ENCODE measurements at regions not wholly inside any gene's neighbourhood (a gene's known extent, or its start where the extent isn't known, plus 50 kb on each side); places are given as distances from the start of the nearest gene placed in this dataset.

DNA sequence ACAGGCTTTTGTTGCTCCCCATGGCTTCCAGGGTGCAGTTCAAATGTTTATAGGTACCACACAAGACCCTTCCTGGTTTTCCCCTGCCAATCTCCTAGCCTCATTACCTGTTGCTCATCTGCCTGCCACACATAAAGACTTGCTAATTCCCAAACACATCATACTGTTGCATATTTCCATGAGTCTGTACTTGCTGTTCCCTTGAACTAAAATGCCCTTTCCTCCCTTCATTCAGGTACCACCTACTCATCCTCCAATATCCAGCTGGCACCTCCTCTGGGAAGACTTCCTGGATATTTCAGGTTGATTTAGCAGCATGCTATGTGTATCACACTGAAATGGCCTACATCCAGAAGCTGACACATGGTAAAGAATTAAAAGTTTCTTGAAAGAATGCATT is 206.4 kb upstream of the NFE2L3 start:
- H3K36me3 ChIP-seq: no peaks in the 10 kb centered on the region
- no peak overlapping the region for H3K4me3 ChIP-seq
- TF ChIP-seq POLR2AphosphoS5 (IDR thresholded peaks at IDR 0.05): no peak
- TF ChIP-seq, protein P1, sequence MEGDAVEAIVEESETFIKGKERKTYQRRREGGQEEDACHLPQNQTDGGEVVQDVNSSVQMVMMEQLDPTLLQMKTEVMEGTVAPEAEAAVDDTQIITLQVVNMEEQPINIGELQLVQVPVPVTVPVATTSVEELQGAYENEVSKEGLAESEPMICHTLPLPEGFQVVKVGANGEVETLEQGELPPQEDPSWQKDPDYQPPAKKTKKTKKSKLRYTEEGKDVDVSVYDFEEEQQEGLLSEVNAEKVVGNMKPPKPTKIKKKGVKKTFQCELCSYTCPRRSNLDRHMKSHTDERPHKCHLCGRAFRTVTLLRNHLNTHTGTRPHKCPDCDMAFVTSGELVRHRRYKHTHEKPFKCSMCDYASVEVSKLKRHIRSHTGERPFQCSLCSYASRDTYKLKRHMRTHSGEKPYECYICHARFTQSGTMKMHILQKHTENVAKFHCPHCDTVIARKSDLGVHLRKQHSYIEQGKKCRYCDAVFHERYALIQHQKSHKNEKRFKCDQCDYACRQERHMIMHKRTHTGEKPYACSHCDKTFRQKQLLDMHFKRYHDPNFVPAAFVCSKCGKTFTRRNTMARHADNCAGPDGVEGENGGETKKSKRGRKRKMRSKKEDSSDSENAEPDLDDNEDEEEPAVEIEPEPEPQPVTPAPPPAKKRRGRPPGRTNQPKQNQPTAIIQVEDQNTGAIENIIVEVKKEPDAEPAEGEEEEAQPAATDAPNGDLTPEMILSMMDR (IDR thresholded peaks at IDR 0.05): no peak
- no peak for TF ChIP-seq POLR2A (IDR thresholded peaks at IDR 0.05)
- H3K27ac ChIP-seq: no peak overlapping the region
- no peaks in the 10 kb centered on the region for H3K9me3 ChIP-seq
- H3K27me3 ChIP-seq: no peaks in the 10 kb centered on the region
- intact Hi-C loops (cut with DNase I; ENCODE audit: low total_unique reads): no loop called here
- no peaks in the 10 kb centered on the region for H3K4me1 ChIP-seq
- DNase-seq (ENCODE audit: low spot score in 2 of 2): no peak

DNA sequence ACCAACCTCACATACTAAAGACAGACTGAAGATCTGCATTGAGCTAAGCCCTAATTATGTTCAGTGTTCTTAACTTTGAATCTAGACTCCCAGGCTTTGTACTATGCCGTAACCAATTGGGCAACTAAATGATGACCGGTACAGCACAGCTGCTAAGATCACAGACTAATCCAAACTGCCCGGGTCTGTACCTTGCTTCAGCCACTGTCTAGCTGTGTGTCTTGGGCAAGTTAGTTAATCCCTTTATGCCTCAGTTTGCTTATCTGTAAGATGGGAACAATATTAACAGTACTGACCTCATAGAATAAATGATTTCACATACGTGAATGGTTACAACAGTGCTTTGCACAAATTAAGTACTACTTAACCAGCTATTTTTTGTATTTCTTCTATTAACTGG is 205.8 kb upstream of the NFE2L3 start:
- intact Hi-C loops (cut with DNase I; ENCODE audit: low total_unique reads): no loop called here

DNA sequence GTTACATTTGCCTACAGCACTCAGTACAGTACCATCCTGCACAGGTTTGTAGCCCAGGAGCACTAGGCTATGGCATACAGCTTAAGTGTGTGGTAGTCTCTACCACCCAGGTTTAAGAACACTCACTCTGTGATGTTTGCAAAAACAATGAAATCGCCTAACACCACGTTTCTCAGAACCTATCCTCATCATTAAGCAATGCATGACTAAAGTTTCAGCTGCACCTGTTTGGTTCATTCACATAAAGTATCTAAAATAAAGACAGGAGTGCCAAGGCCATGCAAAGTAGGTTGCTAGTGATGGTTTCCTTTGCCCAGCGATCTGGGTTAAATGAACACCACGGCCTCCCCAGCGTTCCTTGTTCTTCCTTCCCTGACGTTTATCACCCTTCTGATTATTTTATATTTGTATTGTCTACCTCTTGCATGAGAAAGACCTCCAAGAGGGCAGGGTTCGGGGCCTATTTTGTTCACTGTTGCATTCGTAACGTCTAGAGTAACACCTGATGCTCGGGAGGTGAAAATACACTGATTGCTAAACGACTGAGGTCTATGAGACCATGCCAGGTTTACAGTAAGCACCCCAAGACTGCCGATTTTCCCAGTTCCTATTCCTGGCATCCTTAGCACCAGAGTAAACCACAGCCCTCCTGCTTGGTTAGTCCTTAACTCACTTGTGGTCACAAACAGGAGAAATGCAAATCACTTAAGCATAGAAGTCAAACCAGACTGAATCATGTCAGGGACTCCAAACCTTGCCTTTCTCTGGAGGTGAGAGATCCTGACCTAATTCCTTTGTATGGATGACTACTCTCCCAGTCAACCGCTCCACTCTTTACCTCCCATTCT is 204.1 kb upstream of the NFE2L3 start:
- Histone ChIP-seq H3K27me3 (no peaks in the 10 kb centered on the region), H3K36me3 (no peaks in the 10 kb centered on the region), H3K9me3 (no peaks in the 10 kb centered on the region), H3K27ac (no peak overlapping the region), H3K4me1 (no peaks in the 10 kb centered on the region), H3K4me3 (no peak overlapping the region)
- TF ChIP-seq POLR2AphosphoS5 (IDR thresholded peaks at IDR 0.05): no peak
- TF ChIP-seq, protein P1 (IDR thresholded peaks at IDR 0.05): no peak
- no peak for TF ChIP-seq POLR2A (IDR thresholded peaks at IDR 0.05)
- intact Hi-C loops (cut with DNase I; ENCODE audit: low total_unique reads): no loop called here
- no peak for DNase-seq (ENCODE audit: low spot score in 2 of 2)

More for the DNA sequence above, 205.8 kb upstream of the NFE2L3 start:
- Histone ChIP-seq H3K27ac (no peak overlapping the region), H3K4me3 (no peak overlapping the region), H3K9me3 (no peaks in the 10 kb centered on the region), H3K36me3 (no peaks in the 10 kb centered on the region), H3K27me3 (no peaks in the 10 kb centered on the region), H3K4me1 (no peaks in the 10 kb centered on the region)
- no peak for TF ChIP-seq POLR2AphosphoS5 (IDR thresholded peaks at IDR 0.05)
- TF ChIP-seq, protein P1 (IDR thresholded peaks at IDR 0.05): no peak
- TF ChIP-seq POLR2A (IDR thresholded peaks at IDR 0.05): no peak
- no peak for DNase-seq (ENCODE audit: low spot score in 2 of 2)

DNA sequence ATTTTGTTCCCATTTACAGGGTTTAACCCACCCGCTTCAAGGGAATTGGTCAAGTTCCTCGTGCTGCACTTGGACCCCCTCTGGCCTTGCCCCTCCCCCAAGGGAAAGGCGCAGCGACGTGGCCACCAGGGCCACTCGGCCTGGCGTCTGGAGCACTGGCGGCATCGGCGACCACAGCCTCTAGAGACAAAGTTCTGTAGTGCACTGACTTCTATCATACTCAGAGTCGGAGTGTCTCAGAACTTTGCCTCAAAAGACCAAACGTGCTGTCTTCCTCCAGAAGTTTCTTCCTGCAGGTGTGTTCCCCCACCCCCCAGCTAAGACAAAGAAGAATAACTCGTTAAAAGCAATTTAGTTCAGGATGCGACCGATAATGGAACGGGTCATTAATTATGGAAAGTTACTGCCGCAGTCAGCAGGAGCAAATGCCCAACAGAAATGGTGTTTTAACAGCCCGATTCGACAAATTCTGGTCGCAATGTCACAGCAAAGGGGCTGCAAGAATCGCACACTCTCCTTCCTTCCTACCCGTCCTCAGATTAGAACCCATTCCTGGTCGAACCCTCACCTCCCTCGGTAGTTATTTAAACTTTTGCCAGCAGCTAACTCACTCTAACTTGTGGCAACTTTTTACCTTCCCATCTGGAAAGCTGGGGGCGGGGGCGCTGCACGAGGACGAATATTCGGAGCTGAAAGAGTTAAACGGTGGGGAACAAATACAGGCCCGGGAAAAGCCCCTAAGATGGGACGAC is 202.1 kb upstream of the NFE2L3 start:
- peak overlapping the region; percentile 85 to 89 for H3K27ac ChIP-seq
- H3K4me1 ChIP-seq: no peaks in the 10 kb centered on the region
- TF ChIP-seq POLR2A (IDR thresholded peaks at IDR 0.05): no peak
- TF ChIP-seq, protein P1 (IDR thresholded peaks at IDR 0.05): peak in 1 of 3 donors; percentile 22
- H3K4me3 ChIP-seq: peak overlapping the region; percentile 58 to 88 (median 86)
- no peaks in the 10 kb centered on the region for H3K9me3 ChIP-seq
- no peaks in the 10 kb centered on the region for H3K27me3 ChIP-seq
- no peaks in the 10 kb centered on the region for H3K36me3 ChIP-seq
- no peak for DNase-seq (ENCODE audit: low spot score in 2 of 2)
- intact Hi-C loops (cut with DNase I; ENCODE audit: low total_unique reads): no loop called here

Data from breast epithelium (tissue), 4 donors.